GM12874 (cell line): ENCODE measurements at regions not wholly inside any gene's neighbourhood (a gene's known extent, or its start where the extent isn't known, plus 50 kb on each side); places are given as distances from the start of the nearest gene placed in this dataset.

Source experiments
- CTCF ChIP-seq: IDR thresholded peaks from 2 replicates; pipeline ENCODE4 v1.5.1; 2011; ENCODE audit warnings: low read depth, mild to moderate bottlenecking, control low read depth, low read length, moderate library complexity; ENCODE audit not compliant: insufficient read depth

- TF ChIP-seq CTCF: no peak
Measured at GRCh38 chr13:80123945-80124344, 217.0 kb downstream of the SPRY2 start.

GRCh38 chr13:80121038-80121437 is 219.9 kb downstream of the SPRY2 start:
- TF ChIP-seq CTCF: no peak

GRCh38 chr13:80118506-80118905 is 222.4 kb downstream of the SPRY2 start:
- no peak for TF ChIP-seq CTCF

- no peak for TF ChIP-seq CTCF
Measured at GRCh38 chr13:80118099-80118498, 222.8 kb downstream of the SPRY2 start.

- TF ChIP-seq CTCF: no peak
Measured at GRCh38 chr13:80117515-80117914, 223.4 kb downstream of the SPRY2 start.

- no peak for TF ChIP-seq CTCF
Measured at GRCh38 chr13:80116107-80116506, 224.8 kb downstream of the SPRY2 start.

GRCh38 chr13:80115616-80116015 is 225.3 kb downstream of the SPRY2 start:
- no peak for TF ChIP-seq CTCF
